B cell (primary cell): ENCODE measurements at regions not wholly inside any gene's neighbourhood (a gene's known extent, or its start where the extent isn't known, plus 50 kb on each side); places are given as distances from the start of the nearest gene placed in this dataset.

Source experiments
- ATAC-seq: fragments of 200-7000 bp; cut with Tn5 transposase; one replicate; pipeline ENCODE4 v1.10.0; 2021; ENCODE audit warnings: low read depth, mild to moderate bottlenecking, moderate number of reproducible peaks, moderate library complexity
- CTCF ChIA-PET: fragments of 350-600 bp; sonication (Branson Sonifier 250); formaldehyde crosslinking; loops from one replicate; lab custom pipeline; 2021; ENCODE audit warnings: antibody characterized with exemption, inconsistent platforms; lab: Charles Lee
- POLR2A ChIA-PET: fragments of 350-600 bp; sonication (Branson Sonifier 250); formaldehyde crosslinking; loops from one replicate; lab custom pipeline; 2021; ENCODE audit warnings: antibody characterized with exemption; lab: Charles Lee
- DNase-seq: peaks from one replicate; pipeline ENCODE4 v3.0.0; 2013
- H2AFZ ChIP-seq: 2 replicates; pipeline ENCODE4 v1.6.1; 2012; ENCODE audit warnings: mild to moderate bottlenecking, low read depth, low read length; ENCODE audit not compliant: insufficient read depth, poor library complexity, severe bottlenecking
- H3K27ac ChIP-seq, 2 donors: 1 replicate in 1 of 2; 2 replicates in 1 of 2; pipeline ENCODE4 v1.5.1; 2012 to 2013; ENCODE audit warnings: low read length in 2 of 2, mild to moderate bottlenecking in 2 of 2, moderate library complexity in 1 of 2
- H3K27me3 ChIP-seq, 4 experiments: fragments of 200-600 bp in 1 of 4; sonication (generic) in 1 of 4; replicated peaks in 1 of 4; 1 replicate in 2 of 4; 2 replicates in 2 of 4; pipeline versions ENCODE4 v1.6.1 to v1.7.0; 2013 to 2016; ENCODE audit warnings: low read length in 3 of 4, mild to moderate bottlenecking in 2 of 4, mixed read lengths in 1 of 4, moderate library complexity in 1 of 4; ENCODE audit not compliant: insufficient read depth in 4 of 4, control insufficient read depth in 3 of 4; ENCODE audit errors: control extremely low read depth in 1 of 4
- H3K36me3 ChIP-seq, 2 experiments: replicated peaks in 1 of 2; 1 replicate in 1 of 2; 2 replicates in 1 of 2; pipeline versions ENCODE4 v1.6.1 to v1.7.1; 2013; ENCODE audit warnings: low read length in 1 of 2; ENCODE audit not compliant: insufficient read depth in 2 of 2, control insufficient read depth in 1 of 2; ENCODE audit errors: control extremely low read depth in 1 of 2, extremely low read depth in 1 of 2
- H3K4me1 ChIP-seq, 2 donors: fragments of 200-600 bp in 1 of 2; sonication (generic) in 1 of 2; 1 replicate in 1 of 2; 2 replicates in 1 of 2; pipeline versions ENCODE4 v1.5.1 to v1.6.1; 2013 to 2017; ENCODE audit warnings: low read length in 2 of 2; ENCODE audit not compliant: control insufficient read depth in 2 of 2, insufficient read depth in 2 of 2
- H3K4me2 ChIP-seq: replicated peaks from 2 replicates; pipeline ENCODE3; 2012; ENCODE audit warnings: mild to moderate bottlenecking, low read depth, low read length; ENCODE audit not compliant: poor library complexity, severe bottlenecking
- H3K4me3 ChIP-seq, 5 experiments: fragments of 200-600 bp in 1 of 5; sonication (generic) in 1 of 5; 1 replicate in 3 of 5; 2 replicates in 2 of 5; pipeline versions ENCODE4 v1.5.1 to v1.7.0; 2011 to 2016; ENCODE audit warnings: low read length in 4 of 5, mild to moderate bottlenecking in 4 of 5, low read depth in 2 of 5, control low read depth in 1 of 5, moderate library complexity in 1 of 5; ENCODE audit not compliant: insufficient read depth in 1 of 5; ENCODE audit errors: control extremely low read depth in 1 of 5, extremely low read depth in 1 of 5
- H3K79me2 ChIP-seq: fragments of 200-600 bp; sonication (generic); one replicate; pipeline ENCODE4 v1.6.0; 2016; ENCODE audit warnings: low read length; ENCODE audit not compliant: control insufficient read depth, insufficient read depth
- H3K9ac ChIP-seq: fragments of 200-600 bp; sonication (generic); 2 replicates; pipeline ENCODE4 v1.6.1; 2017; ENCODE audit warnings: mild to moderate bottlenecking, low read length, moderate library complexity
- H3K9me3 ChIP-seq, 3 donors: one replicate each; pipeline versions ENCODE4 v1.6.1 to v1.7.1; 2013; ENCODE audit warnings: low read length in 2 of 3; ENCODE audit not compliant: control insufficient read depth in 2 of 3, insufficient read depth in 1 of 3; ENCODE audit errors: control extremely low read depth in 1 of 3
- H4K20me1 ChIP-seq: 2 replicates; pipeline ENCODE4 v1.6.0; 2012; ENCODE audit warnings: mild to moderate bottlenecking, low read length; ENCODE audit not compliant: insufficient read depth, control insufficient read depth, poor library complexity, severe bottlenecking
- H3K27ac Mint-ChIP-seq: one replicate; pipeline ENCODE4 v1.8.0; 2021; ENCODE audit warnings: mixed read lengths
- H3K27me3 Mint-ChIP-seq: one replicate; pipeline ENCODE4 v1.8.0; 2021; ENCODE audit warnings: mixed read lengths
- H3K4me1 Mint-ChIP-seq: one replicate; pipeline ENCODE4 v1.8.0; 2021; ENCODE audit warnings: mixed read lengths
- H3K4me3 Mint-ChIP-seq: one replicate; pipeline ENCODE4 v1.8.0; 2021; ENCODE audit warnings: mixed read lengths
- H3K9me3 Mint-ChIP-seq: one replicate; pipeline ENCODE4 v1.8.0; 2022; ENCODE audit warnings: mixed read lengths; ENCODE audit not compliant: insufficient read depth
- CTCF ChIP-seq: fragments of 200-600 bp; IDR thresholded peaks from one replicate; pipeline ENCODE4 v1.8.0; 2022; ENCODE audit warnings: antibody characterized with exemption, mild to moderate bottlenecking
- EZH2 ChIP-seq: IDR thresholded peaks from 2 replicates; pipeline ENCODE4 v1.6.1; 2012; ENCODE audit warnings: borderline replicate concordance, low read depth, mild to moderate bottlenecking, moderate library complexity, low read length; ENCODE audit not compliant: insufficient read depth, poor library complexity, severe bottlenecking
- WGBS: methylation state at CpG from one replicate; pipeline ENCODE4 v1.1.5; 2013; ENCODE audit warnings: missing lambda C conversion rate; ENCODE audit not compliant: insufficient coverage; 5-methylcytosine and 5-hydroxymethylcytosine counted together
- intact Hi-C: fragments of 100-400 bp; cut with micrococcal nuclease; formaldehyde crosslinking; loops from one replicate; pipeline ENCODE4 v1.10.0; 2022

GRCh38 chr5:90136952-90137528 lies 272.5 kb downstream of the CETN3 start:
- 85% methylated on average over 8 of the region's 10 CpGs for WGBS

More at GRCh38 chr5:90136952-90137528, 272.5 kb downstream of the CETN3 start:
- Mint-ChIP-seq H3K4me1 (peaks cover 11% of the 10 kb centered on the region), H3K27me3 (peaks cover 12% of the 10 kb centered on the region), H3K9me3 (no peaks in the 10 kb centered on the region), H3K27ac (no peak overlapping the region), H3K4me3 (no peak overlapping the region)
- Histone ChIP-seq H3K4me2 (no peak overlapping the region), H3K79me2 (no peaks in the 10 kb centered on the region), H3K9ac (no peak overlapping the region), H3K27me3 (no peaks in the 10 kb centered on the region), H4K20me1 (no peaks in the 10 kb centered on the region), H2AFZ (no peak overlapping the region), H3K9me3 (peaks cover 0 to 4% (median 0%) of the 10 kb centered on the region in 3 donors), H3K4me1 (peaks cover 1 to 8% of the 10 kb centered on the region in 2 donors), H3K4me3 (no peak overlapping the region), H3K36me3 (no peaks in the 10 kb centered on the region), H3K27ac (no peak overlapping the region)
- no peak for TF ChIP-seq EZH2
- TF ChIP-seq CTCF: no peak
- no peak for ATAC-seq
- CTCF ChIA-PET: interaction anchor here (1.0 kb wide), 1 partner anchor 30 kb away, joined by 3 read pairs; no protein-coding TSS in a partner anchor
- POLR2A ChIA-PET: no interaction called here
- intact Hi-C loops: no loop called here
- no peak for DNase-seq
